Neural cell (in vitro differentiated cells): ENCODE measurements at regions not wholly inside any gene's neighbourhood (a gene's known extent, or its start where the extent isn't known, plus 50 kb on each side); places are given as distances from the start of the nearest gene placed in this dataset.

Experiments
- CTCF ChIP-seq: fragments of 450-650 bp; IDR thresholded peaks from 2 replicates; pipeline ENCODE4 v1.5.1; 2014; ENCODE audit warnings: antibody characterized with exemption, mild to moderate bottlenecking, moderate library complexity; ENCODE audit not compliant: poor library complexity, severe bottlenecking
- EP300 ChIP-seq: fragments of 450-650 bp; conservative IDR thresholded peaks from 2 replicates; pipeline ENCODE4 v1.6.1; 2014; ENCODE audit warnings: antibody characterized with exemption, mild to moderate bottlenecking, moderate library complexity; ENCODE audit not compliant: poor library complexity, severe bottlenecking
- MXI1 ChIP-seq: fragments of 450-650 bp; conservative IDR thresholded peaks from 2 replicates; pipeline ENCODE4 v1.6.1; 2014; ENCODE audit warnings: antibody characterized with exemption, mild to moderate bottlenecking; ENCODE audit not compliant: poor library complexity, severe bottlenecking

- no peak for TF ChIP-seq EP300
- TF ChIP-seq CTCF = no peak
- TF ChIP-seq MXI1 = no peak
Observed at GRCh38 chr4:122086338-122087065, 65.6 kb upstream of the BLTP1 start.
